ENCODE measurements at regions not wholly inside any gene's neighbourhood (a gene's known extent, or its start where the extent isn't known, plus 50 kb on each side); places are given as distances from the start of the nearest gene placed in this dataset.

DNA sequence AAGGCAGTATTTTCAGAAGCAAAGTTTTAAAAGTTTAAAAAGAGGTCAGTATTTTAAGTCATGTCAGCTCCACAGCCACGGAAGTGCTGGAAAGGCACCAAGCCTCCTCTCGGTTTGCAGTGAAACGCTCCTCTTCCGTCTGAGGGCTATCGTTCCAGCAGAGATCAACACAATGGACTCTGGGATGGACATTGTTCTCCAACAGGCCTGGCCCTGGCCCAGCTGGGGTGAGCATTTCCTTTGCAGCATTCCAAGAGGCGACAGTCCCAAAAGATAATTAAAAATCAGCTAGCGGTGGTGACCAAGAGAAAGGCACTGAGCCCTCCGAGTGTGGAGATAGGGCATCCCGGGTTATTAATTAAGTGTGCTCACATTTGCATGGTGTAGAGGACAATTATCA is 95.9 kb upstream of the LCLAT1 start:
- H3K4me3 Mint-ChIP-seq: no peak overlapping the region
- ChIA-PET CTCF (interaction anchor here (1.1 kb wide), 1 partner anchor 143 kb away, joined by 4 read pairs; no protein-coding TSS in a partner anchor), POLR2A (no interaction called here)
- no peaks in the 10 kb centered on the region for H3K27me3 Mint-ChIP-seq
- H3K36me3 Mint-ChIP-seq (ENCODE audit: low read depth): no peaks in the 10 kb centered on the region
- H3K27ac Mint-ChIP-seq: no peak overlapping the region
- no peak for DNase-seq
- no peaks in the 10 kb centered on the region for H3K9me3 Mint-ChIP-seq
- peaks cover 3% of the 10 kb centered on the region for H3K4me1 Mint-ChIP-seq

DNA sequence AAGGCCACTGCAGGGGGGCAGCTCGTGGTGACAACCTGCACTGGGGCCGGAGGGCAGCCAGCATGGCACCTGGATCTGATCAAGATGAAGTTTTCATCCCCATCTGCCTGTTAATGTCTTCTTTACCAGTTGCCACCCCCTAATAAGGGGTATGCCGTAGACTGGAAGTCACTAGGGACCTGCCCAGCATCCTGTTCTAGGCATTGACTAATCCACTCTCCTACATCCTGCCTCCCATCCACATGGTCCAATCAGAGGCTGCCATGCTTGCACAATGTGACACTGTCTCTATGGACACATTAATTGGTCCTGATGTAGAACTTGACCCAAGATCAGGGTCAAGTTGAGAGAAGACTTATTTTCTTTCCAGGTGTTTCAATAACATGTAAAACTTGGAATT is 95.1 kb upstream of the LCLAT1 start:
- Mint-ChIP-seq H3K27me3 (no peaks in the 10 kb centered on the region), H3K27ac (no peak overlapping the region), H3K9me3 (no peaks in the 10 kb centered on the region), H3K4me3 (no peak overlapping the region), H3K36me3 (ENCODE audit: low read depth) (no peaks in the 10 kb centered on the region), H3K4me1 (peaks cover 3% of the 10 kb centered on the region)
- ChIA-PET POLR2A (no interaction called here), CTCF (no interaction called here)
- DNase-seq: no peak

GRCh38 chr2:30354150-30354549 is 92.9 kb upstream of the LCLAT1 start:
- ChIA-PET POLR2A (no interaction called here), CTCF (no interaction called here)
- DNase-seq: no peak
- no peaks in the 10 kb centered on the region for H3K9me3 Mint-ChIP-seq
- no peaks in the 10 kb centered on the region for H3K36me3 Mint-ChIP-seq (ENCODE audit: low read depth)
- no peak overlapping the region for H3K27ac Mint-ChIP-seq
- H3K27me3 Mint-ChIP-seq: no peaks in the 10 kb centered on the region
- H3K4me3 Mint-ChIP-seq: no peak overlapping the region
- no peaks in the 10 kb centered on the region for H3K4me1 Mint-ChIP-seq

GRCh38 chr2:30354621-30355020 is 92.4 kb upstream of the LCLAT1 start:
- H3K27ac Mint-ChIP-seq: no peak overlapping the region
- POLR2A ChIA-PET: no interaction called here
- no peaks in the 10 kb centered on the region for H3K36me3 Mint-ChIP-seq (ENCODE audit: low read depth)
- H3K4me3 Mint-ChIP-seq: no peak overlapping the region
- no peaks in the 10 kb centered on the region for H3K4me1 Mint-ChIP-seq
- no peaks in the 10 kb centered on the region for H3K27me3 Mint-ChIP-seq
- CTCF ChIA-PET: no interaction called here
- H3K9me3 Mint-ChIP-seq: no peaks in the 10 kb centered on the region
- DNase-seq: no peak

GRCh38 chr2:30355306-30355705 is 91.7 kb upstream of the LCLAT1 start:
- Mint-ChIP-seq H3K4me1 (no peaks in the 10 kb centered on the region), H3K36me3 (ENCODE audit: low read depth) (no peaks in the 10 kb centered on the region), H3K9me3 (no peaks in the 10 kb centered on the region), H3K27ac (no peak overlapping the region), H3K27me3 (no peaks in the 10 kb centered on the region), H3K4me3 (no peak overlapping the region)
- no peak for DNase-seq
- CTCF ChIA-PET: no interaction called here
- POLR2A ChIA-PET: interaction anchor here (1.0 kb wide), 1 partner anchor 10 kb away, joined by 3 read pairs; no protein-coding TSS in a partner anchor

DNA sequence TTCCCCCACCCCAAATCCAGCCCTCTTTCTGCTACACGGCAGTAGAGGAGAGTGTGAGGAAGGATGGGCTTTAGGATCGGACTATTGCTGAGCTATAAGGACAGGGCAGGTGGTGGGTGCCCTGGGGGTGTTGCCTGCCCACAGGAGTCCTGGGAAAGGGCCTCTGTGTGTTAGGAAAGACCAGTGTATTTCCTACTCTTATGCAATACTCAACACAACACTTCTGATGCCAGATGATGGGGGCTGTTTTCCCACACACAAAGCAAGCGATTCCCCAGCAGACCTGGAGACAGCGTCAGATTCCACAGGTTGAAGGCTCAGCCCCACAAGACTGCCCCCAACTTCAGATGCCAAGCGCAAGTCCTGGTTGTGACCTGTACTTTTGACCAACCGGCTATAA is 91.0 kb upstream of the LCLAT1 start:
- H3K36me3 Mint-ChIP-seq (ENCODE audit: low read depth): no peaks in the 10 kb centered on the region
- H3K9me3 Mint-ChIP-seq: no peaks in the 10 kb centered on the region
- ChIA-PET CTCF (no interaction called here), POLR2A (interaction anchor here (1.0 kb wide), 1 partner anchor 10 kb away, joined by 3 read pairs; no protein-coding TSS in a partner anchor)
- no peak overlapping the region for H3K27ac Mint-ChIP-seq
- peaks cover 1% of the 10 kb centered on the region for H3K4me1 Mint-ChIP-seq
- H3K4me3 Mint-ChIP-seq: no peak overlapping the region
- no peaks in the 10 kb centered on the region for H3K27me3 Mint-ChIP-seq
- DNase-seq: no peak

DNA sequence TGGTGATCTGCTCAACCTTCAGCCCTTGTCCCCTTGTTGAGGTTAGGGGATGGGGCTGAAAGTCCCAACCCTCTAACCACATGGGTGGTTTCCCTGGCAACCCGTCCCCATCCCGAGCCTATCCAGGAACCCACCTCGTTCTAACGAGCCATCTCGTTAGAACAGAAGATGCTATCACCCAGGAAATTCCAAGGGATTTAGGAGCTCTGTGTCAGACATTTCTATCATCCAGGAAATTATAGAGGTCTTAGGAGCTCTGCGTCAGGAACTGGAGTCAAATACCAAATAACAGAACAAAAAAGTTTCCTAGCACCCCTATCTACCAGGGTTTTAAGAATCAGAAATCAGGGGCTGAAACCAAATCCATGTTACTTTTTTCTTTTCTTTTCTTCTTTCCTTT is 90.3 kb upstream of the LCLAT1 start:
- H3K36me3 Mint-ChIP-seq (ENCODE audit: low read depth): no peaks in the 10 kb centered on the region
- no peaks in the 10 kb centered on the region for H3K9me3 Mint-ChIP-seq
- H3K27me3 Mint-ChIP-seq: no peaks in the 10 kb centered on the region
- no peak overlapping the region for H3K4me3 Mint-ChIP-seq
- no peak for DNase-seq
- ChIA-PET CTCF (no interaction called here), POLR2A (no interaction called here)
- H3K27ac Mint-ChIP-seq: no peak overlapping the region
- H3K4me1 Mint-ChIP-seq: peaks cover 7% of the 10 kb centered on the region

DNA sequence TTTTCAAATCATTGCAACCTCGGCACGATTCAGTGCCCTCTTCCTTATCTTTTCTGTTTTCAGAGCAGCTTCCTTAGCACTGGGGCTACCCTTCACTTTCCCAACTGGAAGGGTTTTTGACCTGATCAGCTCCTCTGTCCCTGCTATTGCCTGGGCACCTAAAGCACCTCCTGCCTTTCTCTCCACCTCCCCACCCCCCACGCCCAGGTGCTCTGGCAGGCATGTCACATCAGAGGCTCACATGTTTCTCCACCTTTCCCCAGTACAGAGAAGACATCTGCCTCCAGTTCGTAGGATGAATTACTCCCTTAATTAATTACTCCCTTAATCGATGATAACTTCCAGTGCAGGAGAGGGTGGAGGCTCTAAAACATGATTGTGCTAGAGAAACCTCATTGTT is 88.7 kb upstream of the LCLAT1 start:
- H3K36me3 Mint-ChIP-seq (ENCODE audit: low read depth): no peaks in the 10 kb centered on the region
- H3K27ac Mint-ChIP-seq: no peak overlapping the region
- no peaks in the 10 kb centered on the region for H3K27me3 Mint-ChIP-seq
- peaks cover 19% of the 10 kb centered on the region for H3K4me1 Mint-ChIP-seq
- POLR2A ChIA-PET: interaction anchor here (1.2 kb wide), 1 partner anchor 23 kb away, joined by 3 read pairs; no protein-coding TSS in a partner anchor
- no peak overlapping the region for H3K4me3 Mint-ChIP-seq
- CTCF ChIA-PET: interaction anchor here (0.7 kb wide), 1 partner anchor 681 kb away, joined by 3 read pairs; no protein-coding TSS in a partner anchor
- DNase-seq: no peak
- no peaks in the 10 kb centered on the region for H3K9me3 Mint-ChIP-seq

GRCh38 chr2:30358842-30359241 is 88.2 kb upstream of the LCLAT1 start:
- CTCF ChIA-PET: no interaction called here
- no peaks in the 10 kb centered on the region for H3K9me3 Mint-ChIP-seq

DNA sequence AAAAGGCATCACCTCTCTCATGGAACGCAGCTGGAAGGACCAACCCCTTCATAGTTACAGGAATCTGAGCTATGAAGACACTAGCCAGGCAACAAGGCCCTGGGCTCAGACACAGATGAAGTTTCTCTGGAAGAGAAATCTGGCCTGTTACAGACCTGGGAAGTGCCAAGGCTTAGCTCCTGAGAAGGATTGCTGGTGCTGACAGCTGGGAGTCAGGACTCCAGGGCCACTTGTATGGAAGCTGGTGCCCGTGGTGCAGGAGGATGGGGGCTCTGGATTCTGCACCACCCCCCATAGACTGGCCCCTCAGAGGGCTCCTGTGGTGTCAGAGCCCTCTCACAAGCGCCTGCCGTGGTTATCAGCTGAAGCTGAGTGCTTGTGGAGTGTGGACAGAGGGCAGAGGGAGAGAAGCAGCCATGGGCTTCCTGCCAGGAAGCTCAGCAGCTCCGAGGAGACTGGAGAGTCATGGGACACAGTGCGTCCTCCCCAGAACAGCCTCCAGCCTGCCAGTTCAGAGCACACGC is 87.3 kb upstream of the LCLAT1 start:
- Mint-ChIP-seq H3K9me3 (no peaks in the 10 kb centered on the region), H3K27me3 (no peaks in the 10 kb centered on the region), H3K4me3 (no peak overlapping the region), H3K4me1 (peaks cover 19% of the 10 kb centered on the region), H3K36me3 (ENCODE audit: low read depth) (no peaks in the 10 kb centered on the region), H3K27ac (no peak overlapping the region)
- DNase-seq: no peak
- ChIA-PET POLR2A (interaction anchor here (2.1 kb wide), 1 partner anchor 23 kb away, joined by 5 read pairs; no protein-coding TSS in a partner anchor), CTCF (interaction anchor here (1.1 kb wide), 1 partner anchor 152 kb away, joined by 3 read pairs; no protein-coding TSS in a partner anchor)

More at GRCh38 chr2:30358842-30359241, 88.2 kb upstream of the LCLAT1 start:
- H3K36me3 Mint-ChIP-seq (ENCODE audit: low read depth): no peaks in the 10 kb centered on the region
- POLR2A ChIA-PET: interaction anchor here (1.2 kb wide), 1 partner anchor 24 kb away, joined by 3 read pairs; no protein-coding TSS in a partner anchor
- peaks cover 19% of the 10 kb centered on the region for H3K4me1 Mint-ChIP-seq
- no peaks in the 10 kb centered on the region for H3K27me3 Mint-ChIP-seq
- H3K4me3 Mint-ChIP-seq: no peak overlapping the region
- H3K27ac Mint-ChIP-seq: no peak overlapping the region
- no peak for DNase-seq

GRCh38 chr2:30361751-30362394 is 85.2 kb upstream of the LCLAT1 start:
- DNase-seq: no peak
- Mint-ChIP-seq H3K27me3 (no peaks in the 10 kb centered on the region), H3K36me3 (ENCODE audit: low read depth) (no peaks in the 10 kb centered on the region), H3K4me1 (peaks cover 32% of the 10 kb centered on the region), H3K9me3 (no peaks in the 10 kb centered on the region), H3K27ac (no peak overlapping the region), H3K4me3 (no peak overlapping the region)
- POLR2A ChIA-PET: interaction anchor here (1.0 to 1.6 kb wide), 2 partner anchors 16 to 25 kb away, joined by 5 to 6 read pairs; no protein-coding TSS in a partner anchor
- CTCF ChIA-PET: interaction anchor here (0.8 kb wide), 1 partner anchor 348 kb away, joined by 3 read pairs; no protein-coding TSS in a partner anchor

DNA sequence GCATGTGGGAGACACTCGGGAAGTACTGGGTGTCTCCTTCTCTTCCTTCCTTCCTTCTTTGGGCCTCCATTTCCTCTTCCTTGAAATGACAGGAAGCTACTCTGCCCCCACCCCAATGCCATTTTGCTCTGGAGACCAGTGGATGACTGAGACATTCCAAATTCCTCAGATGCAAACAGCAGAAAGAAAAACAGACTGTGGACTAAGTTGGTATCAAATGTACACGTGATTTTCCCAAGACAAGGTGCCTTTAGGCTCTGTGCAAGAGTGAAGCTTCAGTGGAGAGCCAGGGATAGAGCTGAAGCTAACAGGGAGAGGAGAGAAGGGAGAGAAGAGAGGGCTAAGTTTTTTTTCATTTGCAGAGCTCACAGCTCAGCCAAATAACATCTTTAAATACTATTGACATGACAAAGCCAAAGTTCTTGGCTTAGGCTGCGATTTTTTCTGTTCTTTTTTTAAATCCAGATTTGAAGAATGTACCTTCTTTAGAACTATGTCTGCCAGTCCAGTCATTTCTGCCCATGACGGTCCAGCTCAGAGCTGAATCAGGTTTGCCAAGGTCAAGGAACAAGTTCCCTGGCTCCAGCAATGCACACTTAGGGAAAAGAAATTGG is 84.5 kb upstream of the LCLAT1 start:
- no peaks in the 10 kb centered on the region for H3K36me3 Mint-ChIP-seq (ENCODE audit: low read depth)

GRCh38 chr2:30363406-30363805 is 83.6 kb upstream of the LCLAT1 start:
- H3K4me3 Mint-ChIP-seq: no peak overlapping the region
- H3K36me3 Mint-ChIP-seq (ENCODE audit: low read depth): no peaks in the 10 kb centered on the region
- ChIA-PET POLR2A (no interaction called here), CTCF (interaction anchor here (1.2 kb wide), 1 partner anchor 28 kb away, joined by 5 read pairs; no protein-coding TSS in a partner anchor)
- peaks cover 33% of the 10 kb centered on the region for H3K4me1 Mint-ChIP-seq
- H3K27ac Mint-ChIP-seq: no peak overlapping the region
- no peaks in the 10 kb centered on the region for H3K9me3 Mint-ChIP-seq
- no peak for DNase-seq
- H3K27me3 Mint-ChIP-seq: no peaks in the 10 kb centered on the region

More for the DNA sequence above, 84.5 kb upstream of the LCLAT1 start:
- Mint-ChIP-seq H3K4me1 (peaks cover 33% of the 10 kb centered on the region), H3K9me3 (no peaks in the 10 kb centered on the region), H3K4me3 (no peak overlapping the region), H3K27ac (peak overlapping the region; percentile 40), H3K27me3 (no peaks in the 10 kb centered on the region)
- CTCF ChIA-PET: interaction anchor here (0.8 kb wide), 1 partner anchor 348 kb away, joined by 3 read pairs; no protein-coding TSS in a partner anchor
- no peak for DNase-seq
- POLR2A ChIA-PET: interaction anchor here (1.0 to 1.6 kb wide), 2 partner anchors 17 to 26 kb away, joined by 5 to 6 read pairs; no protein-coding TSS in a partner anchor

All from activated CD4-positive, alpha-beta memory T cell treated with anti-CD3 and anti-CD28 coated beads, Interleukin-2, amount 10 ng/mL, durations not matched to agents 7 days and 5 days (primary cell).